ENCODE measurements at regions not wholly inside any gene's neighbourhood (a gene's known extent, or its start where the extent isn't known, plus 50 kb on each side); places are given as distances from the start of the nearest gene placed in this dataset.

DNA sequence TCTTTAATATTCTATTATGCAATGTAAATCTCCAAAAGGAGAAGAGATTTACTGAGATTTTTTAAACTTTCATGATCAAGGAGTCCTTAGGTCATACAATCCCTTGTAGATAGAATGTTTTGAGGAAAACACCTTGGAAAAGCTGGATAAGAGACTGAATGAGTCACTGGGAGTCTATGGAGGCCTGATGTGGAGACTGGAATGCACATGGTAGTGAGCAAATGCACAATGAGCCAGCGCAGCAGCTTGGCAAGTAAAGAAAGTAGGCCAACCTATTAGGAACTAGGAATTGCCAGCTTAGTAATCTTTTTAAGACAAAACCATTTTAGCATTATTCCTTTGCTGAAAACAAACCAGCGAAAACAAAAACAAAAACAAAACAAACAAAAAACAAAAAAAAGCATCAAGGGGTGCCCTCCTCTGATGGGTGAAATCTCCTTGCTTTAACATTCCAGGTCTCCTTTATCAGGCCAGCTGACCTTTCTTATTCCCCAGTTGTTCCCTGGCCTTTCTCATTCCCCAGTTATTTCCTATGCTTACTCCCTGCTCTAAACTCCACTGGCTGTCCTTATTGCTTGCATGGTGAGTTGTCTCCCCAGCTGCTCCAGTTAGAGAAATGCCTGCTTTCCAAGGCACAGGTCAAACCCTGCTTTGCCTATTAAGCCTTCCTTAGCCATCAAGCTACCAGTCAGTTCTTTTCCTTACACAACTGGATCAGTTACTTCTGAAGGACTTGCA lies 135.8 kb downstream of the PLCE1 start:
- DNase-seq (ENCODE audit: low spot score): no peak
- Histone ChIP-seq H3K27me3 (ENCODE audit: insufficient read depth) (no peaks in the 10 kb centered on the region), H3K4me2 (no peak overlapping the region), H3K36me3 (ENCODE audit: insufficient read depth) (no peaks in the 10 kb centered on the region), H3K27ac (ENCODE audit: low read depth) (no peak overlapping the region), H3F3A (replicated peaks; ENCODE audit: low read depth) (no peaks in the 10 kb centered on the region), H3K9me2 (ENCODE audit: insufficient read depth) (no peaks in the 10 kb centered on the region), H3K4me1 (ENCODE audit: insufficient read depth) (no peaks in the 10 kb centered on the region), H3K79me2 (replicated peaks; ENCODE audit: insufficient read depth) (no peaks in the 10 kb centered on the region), H3K4me3 (no peak overlapping the region), H2AFZ (no peak overlapping the region), H4K20me1 (replicated peaks; ENCODE audit: insufficient read depth) (no peaks in the 10 kb centered on the region)
- Mint-ChIP-seq H3K36me3 (ENCODE audit: low read depth) (no peaks in the 10 kb centered on the region), H3K27me3 (ENCODE audit: insufficient read depth, low read depth, poor library complexity) (peaks cover 2% of the 10 kb centered on the region), H3K4me1 (peaks cover 3% of the 10 kb centered on the region; the same call in 2 of the 3 replicates), H3K9me3 (no peaks in the 10 kb centered on the region), H3K4me3 (no peak overlapping the region), H3K27ac (no peak overlapping the region)
- no peak for ATAC-seq
- TF ChIP-seq STAT1 (IDR thresholded peaks at IDR 0.05; ENCODE audit: unreplicated experiment) (no peak), EZH2 (IDR thresholded peaks at IDR 0.05; ENCODE audit: low read depth, unreplicated experiment) (no peak), EZH2phosphoT487 (IDR thresholded peaks at IDR 0.05; ENCODE audit: unreplicated experiment) (no peak)
- TF ChIP-seq, protein P1, sequence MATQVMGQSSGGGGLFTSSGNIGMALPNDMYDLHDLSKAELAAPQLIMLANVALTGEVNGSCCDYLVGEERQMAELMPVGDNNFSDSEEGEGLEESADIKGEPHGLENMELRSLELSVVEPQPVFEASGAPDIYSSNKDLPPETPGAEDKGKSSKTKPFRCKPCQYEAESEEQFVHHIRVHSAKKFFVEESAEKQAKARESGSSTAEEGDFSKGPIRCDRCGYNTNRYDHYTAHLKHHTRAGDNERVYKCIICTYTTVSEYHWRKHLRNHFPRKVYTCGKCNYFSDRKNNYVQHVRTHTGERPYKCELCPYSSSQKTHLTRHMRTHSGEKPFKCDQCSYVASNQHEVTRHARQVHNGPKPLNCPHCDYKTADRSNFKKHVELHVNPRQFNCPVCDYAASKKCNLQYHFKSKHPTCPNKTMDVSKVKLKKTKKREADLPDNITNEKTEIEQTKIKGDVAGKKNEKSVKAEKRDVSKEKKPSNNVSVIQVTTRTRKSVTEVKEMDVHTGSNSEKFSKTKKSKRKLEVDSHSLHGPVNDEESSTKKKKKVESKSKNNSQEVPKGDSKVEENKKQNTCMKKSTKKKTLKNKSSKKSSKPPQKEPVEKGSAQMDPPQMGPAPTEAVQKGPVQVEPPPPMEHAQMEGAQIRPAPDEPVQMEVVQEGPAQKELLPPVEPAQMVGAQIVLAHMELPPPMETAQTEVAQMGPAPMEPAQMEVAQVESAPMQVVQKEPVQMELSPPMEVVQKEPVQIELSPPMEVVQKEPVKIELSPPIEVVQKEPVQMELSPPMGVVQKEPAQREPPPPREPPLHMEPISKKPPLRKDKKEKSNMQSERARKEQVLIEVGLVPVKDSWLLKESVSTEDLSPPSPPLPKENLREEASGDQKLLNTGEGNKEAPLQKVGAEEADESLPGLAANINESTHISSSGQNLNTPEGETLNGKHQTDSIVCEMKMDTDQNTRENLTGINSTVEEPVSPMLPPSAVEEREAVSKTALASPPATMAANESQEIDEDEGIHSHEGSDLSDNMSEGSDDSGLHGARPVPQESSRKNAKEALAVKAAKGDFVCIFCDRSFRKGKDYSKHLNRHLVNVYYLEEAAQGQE (IDR thresholded peaks at IDR 0.05; ENCODE audit: unreplicated experiment): no peak

DNA sequence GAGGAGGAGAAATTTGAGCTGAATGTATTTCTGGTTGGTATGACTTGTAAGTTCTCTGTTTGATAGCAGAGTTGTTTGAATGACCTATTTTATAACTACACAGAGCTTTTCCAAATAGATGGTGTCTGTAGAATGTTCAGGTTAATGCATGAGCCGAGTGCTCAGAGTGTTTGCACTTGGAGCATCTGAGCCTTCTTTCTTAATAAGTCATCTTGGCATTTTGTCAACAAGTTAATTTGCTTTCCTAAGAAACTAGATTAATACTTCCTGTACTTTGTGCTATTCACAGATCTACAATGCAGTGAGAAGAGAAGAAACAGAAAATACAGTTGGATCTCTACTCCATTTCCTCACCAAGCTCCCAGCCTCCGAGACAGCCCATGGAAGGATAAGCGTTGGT lies 138.2 kb downstream of the PLCE1 start:
- no peak overlapping the region for H3K4me2 ChIP-seq
- no peak overlapping the region for H2AFZ ChIP-seq
- H3F3A ChIP-seq (replicated peaks; ENCODE audit: low read depth): no peaks in the 10 kb centered on the region
- no peaks in the 10 kb centered on the region for H3K27me3 ChIP-seq (ENCODE audit: insufficient read depth)
- H3K9me2 ChIP-seq (ENCODE audit: insufficient read depth): no peaks in the 10 kb centered on the region
- no peaks in the 10 kb centered on the region for H3K4me1 ChIP-seq (ENCODE audit: insufficient read depth)
- DNase-seq (ENCODE audit: low spot score) (no peak), ATAC-seq (no peak)
- no peaks in the 10 kb centered on the region for H3K9me3 Mint-ChIP-seq
- no peaks in the 10 kb centered on the region for H4K20me1 ChIP-seq (replicated peaks; ENCODE audit: insufficient read depth)
- no peaks in the 10 kb centered on the region for H3K36me3 Mint-ChIP-seq (ENCODE audit: low read depth)
- H3K27me3 Mint-ChIP-seq (ENCODE audit: insufficient read depth, low read depth, poor library complexity): no peaks in the 10 kb centered on the region
- no peaks in the 10 kb centered on the region for H3K79me2 ChIP-seq (replicated peaks; ENCODE audit: insufficient read depth)
- no peaks in the 10 kb centered on the region for H3K36me3 ChIP-seq (ENCODE audit: insufficient read depth)
- H3K27ac Mint-ChIP-seq: no peak overlapping the region
- TF ChIP-seq, protein P2, sequence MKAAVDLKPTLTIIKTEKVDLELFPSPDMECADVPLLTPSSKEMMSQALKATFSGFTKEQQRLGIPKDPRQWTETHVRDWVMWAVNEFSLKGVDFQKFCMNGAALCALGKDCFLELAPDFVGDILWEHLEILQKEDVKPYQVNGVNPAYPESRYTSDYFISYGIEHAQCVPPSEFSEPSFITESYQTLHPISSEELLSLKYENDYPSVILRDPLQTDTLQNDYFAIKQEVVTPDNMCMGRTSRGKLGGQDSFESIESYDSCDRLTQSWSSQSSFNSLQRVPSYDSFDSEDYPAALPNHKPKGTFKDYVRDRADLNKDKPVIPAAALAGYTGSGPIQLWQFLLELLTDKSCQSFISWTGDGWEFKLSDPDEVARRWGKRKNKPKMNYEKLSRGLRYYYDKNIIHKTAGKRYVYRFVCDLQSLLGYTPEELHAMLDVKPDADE (IDR thresholded peaks at IDR 0.05): no peak
- TF ChIP-seq EZH2 (IDR thresholded peaks at IDR 0.05; ENCODE audit: low read depth, unreplicated experiment): no peak
- H3K27ac ChIP-seq (ENCODE audit: low read depth): no peak overlapping the region
- no peaks in the 10 kb centered on the region for H3K4me1 Mint-ChIP-seq
- no peak overlapping the region for H3K4me3 Mint-ChIP-seq
- no peak overlapping the region for H3K4me3 ChIP-seq

Measured in GM23338 (cell line).